Left lung (tissue), 4 donors: ENCODE measurements at regions not wholly inside any gene's neighbourhood (a gene's known extent, or its start where the extent isn't known, plus 50 kb on each side); places are given as distances from the start of the nearest gene placed in this dataset.

Source experiments
- ATAC-seq: fragments of 200-7000 bp; cut with Tn5 transposase; one replicate; pipeline ENCODE4 v1.9.1; 2020; ENCODE audit warnings: moderate library complexity
- DNase-seq, 4 donors: peaks; one replicate each; pipeline ENCODE4 v3.0.0-alpha.2; 2013 to 2020
- H3K27ac ChIP-seq, 2 donors: fragments of 200-600 bp; sonication (generic) in 1 of 2; one replicate each; pipeline versions ENCODE4 v1.5.0 to v1.8.0; 2020 to 2021
- H3K27me3 ChIP-seq, 2 donors: fragments of 200-600 bp; sonication (generic) in 1 of 2; one replicate each; pipeline versions ENCODE4 v1.5.0 to v1.8.0; 2020 to 2021
- H3K36me3 ChIP-seq, 2 donors: fragments of 200-600 bp; sonication (generic) in 1 of 2; one replicate each; pipeline versions ENCODE4 v1.5.0 to v1.8.0; 2020 to 2021
- H3K4me1 ChIP-seq, 2 donors: fragments of 200-600 bp; one replicate each; pipeline ENCODE4 v1.8.0; 2021
- H3K4me3 ChIP-seq, 2 donors: fragments of 200-600 bp; sonication (generic) in 1 of 2; one replicate each; pipeline versions ENCODE4 v1.5.0 to v1.8.0; 2020 to 2021; ENCODE audit warnings: mild to moderate bottlenecking in 1 of 2
- H3K9me3 ChIP-seq, 2 donors: fragments of 200-600 bp; sonication (generic) in 1 of 2; one replicate each; pipeline versions ENCODE4 v1.5.0 to v1.8.0; 2020 to 2021
- CTCF ChIP-seq, 2 donors: fragments of 200-600 bp; sonication (generic) in 1 of 2; IDR thresholded peaks; one replicate each; pipeline versions ENCODE4 v1.5.0 to v1.8.0; 2021; ENCODE audit warnings: antibody characterized with exemption in 2 of 2
- intact Hi-C, 2 donors: fragments of 100-400 bp; cut with DNase I; formaldehyde crosslinking; loops; one replicate each; pipeline versions ENCODE4 v1.11.2 to v1.14.2; 2022
- donor health status: DM: no; HTN: yes; CAD: no.
- donor health status: DM: no; HTN: no; CAD: no.

- H3K4me3 ChIP-seq: no peak overlapping the region
- no peaks in the 10 kb centered on the region for H3K27me3 ChIP-seq
- H3K27ac ChIP-seq: peak overlapping the region; percentile 28 to 47
- TF ChIP-seq CTCF (IDR thresholded peaks at IDR 0.05): no peak
- intact Hi-C loops: no loop called here
- DNase-seq (no peak), ATAC-seq (no peak)
- no peaks in the 10 kb centered on the region for H3K36me3 ChIP-seq
- peaks cover 5 to 15% of the 10 kb centered on the region in 2 donors for H3K4me1 ChIP-seq
- H3K9me3 ChIP-seq: no peaks in the 10 kb centered on the region
These were observed 89.5 kb upstream of the SPATA13 start for GRCh38 chr13:24071016-24071415.

- TF ChIP-seq CTCF (IDR thresholded peaks at IDR 0.05): no peak
- DNase-seq (no peak), ATAC-seq (peak; percentile 31)
- Histone ChIP-seq H3K4me1 (peaks cover 5 to 21% of the 10 kb centered on the region in 2 donors), H3K9me3 (no peaks in the 10 kb centered on the region), H3K36me3 (no peaks in the 10 kb centered on the region), H3K4me3 (no peak overlapping the region), H3K27me3 (no peaks in the 10 kb centered on the region), H3K27ac (peak overlapping the region; percentile 28 to 47)
- intact Hi-C loops: no loop called here
These were observed 89.0 kb upstream of the SPATA13 start for GRCh38 chr13:24071423-24072075.

- no peak overlapping the region for H3K4me3 ChIP-seq
- H3K9me3 ChIP-seq: no peaks in the 10 kb centered on the region
- ATAC-seq: no peak
- no peaks in the 10 kb centered on the region for H3K36me3 ChIP-seq
- no peak for DNase-seq
- peaks cover 5 to 24% of the 10 kb centered on the region in 2 donors for H3K4me1 ChIP-seq
- intact Hi-C loops: no loop called here
- no peak for TF ChIP-seq CTCF (IDR thresholded peaks at IDR 0.05)
- no peak overlapping the region for H3K27ac ChIP-seq
- H3K27me3 ChIP-seq: no peaks in the 10 kb centered on the region
These were observed 86.9 kb upstream of the SPATA13 start for GRCh38 chr13:24073657-24074056.

GRCh38 chr13:24074678-24075077, 85.8 kb upstream of the SPATA13 start:
- H3K4me3 ChIP-seq: no peak overlapping the region
- H3K4me1 ChIP-seq: peaks cover 5 to 24% of the 10 kb centered on the region in 2 donors
- no peaks in the 10 kb centered on the region for H3K9me3 ChIP-seq
- peak overlapping the region; percentile 34 to 53 for H3K27ac ChIP-seq
- ATAC-seq (peak; percentile 39), DNase-seq (no peak)
- TF ChIP-seq CTCF (IDR thresholded peaks at IDR 0.05): no peak
- no peaks in the 10 kb centered on the region for H3K27me3 ChIP-seq
- intact Hi-C loops: no loop called here
- H3K36me3 ChIP-seq: no peaks in the 10 kb centered on the region

GRCh38 chr13:24075137-24075975, 85.2 kb upstream of the SPATA13 start:
- H3K27me3 ChIP-seq: no peaks in the 10 kb centered on the region
- intact Hi-C loops: no loop called here
- no peak overlapping the region for H3K4me3 ChIP-seq
- DNase-seq (no peak), ATAC-seq (peak; percentile 57)
- peak overlapping the region; percentile 34 to 53 for H3K27ac ChIP-seq
- H3K36me3 ChIP-seq: no peaks in the 10 kb centered on the region
- no peak for TF ChIP-seq CTCF (IDR thresholded peaks at IDR 0.05)
- no peaks in the 10 kb centered on the region for H3K9me3 ChIP-seq
- H3K4me1 ChIP-seq: peaks cover 5 to 24% of the 10 kb centered on the region in 2 donors
